Liver (tissue), 3 donors: ENCODE measurements at regions not wholly inside any gene's neighbourhood (a gene's known extent, or its start where the extent isn't known, plus 50 kb on each side); places are given as distances from the start of the nearest gene placed in this dataset.

Experiments used
- FOXA1 ChIP-seq: IDR thresholded peaks from 2 replicates; pipeline ENCODE4 v1.6.1; 2016; ENCODE audit warnings: antibody characterized with exemption
- RAD21 ChIP-seq, 2 donors: IDR thresholded peaks; 2 replicates each; pipeline ENCODE4 v1.6.1; 2016; ENCODE audit warnings: antibody characterized with exemption in 2 of 2, mild to moderate bottlenecking in 2 of 2
- SP1 ChIP-seq: IDR thresholded peaks from 2 replicates; pipeline ENCODE4 v1.6.1; 2018; ENCODE audit warnings: antibody characterized with exemption, mild to moderate bottlenecking
- TF ChIP-seq, protein P1 (sequence below): IDR thresholded peaks from 2 replicates; pipeline ENCODE4 v1.6.1; 2016; ENCODE audit warnings: antibody characterized with exemption
- TF ChIP-seq, protein P2 (sequence below): fragments of 150-350 bp; IDR thresholded peaks from 2 replicates; pipeline ENCODE4 v1.5.1; 2017; ENCODE audit warnings: improper control_type of control experiment, low read depth, low read length; ENCODE audit not compliant: missing input control
- TF ChIP-seq, protein P3 (sequence below): IDR thresholded peaks from 2 replicates; pipeline ENCODE4 v1.6.1; 2016; ENCODE audit warnings: antibody characterized with exemption, mild to moderate bottlenecking
- donor health status: healthy.
- donor health status: healthy.

DNA sequence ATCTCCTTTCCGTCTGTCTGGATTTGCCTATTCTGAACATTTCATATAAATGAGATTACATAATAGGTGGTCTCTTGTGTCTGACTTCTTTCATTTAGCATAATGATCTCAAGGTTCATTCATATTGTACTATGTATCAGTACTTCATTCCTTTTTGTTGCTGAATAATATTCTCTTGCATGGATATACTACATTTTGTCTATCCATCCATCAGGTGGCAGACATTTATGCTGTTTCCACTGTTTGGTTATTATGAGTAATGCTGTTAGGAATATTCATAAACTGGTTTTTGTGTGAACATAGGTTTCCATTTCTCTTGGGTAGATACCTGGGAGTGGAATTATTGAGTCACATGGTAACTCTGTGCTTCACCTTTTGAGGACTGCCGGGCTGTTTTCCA, 148.2 kb upstream of the PMEPA1 start:
- TF ChIP-seq, protein P1, sequence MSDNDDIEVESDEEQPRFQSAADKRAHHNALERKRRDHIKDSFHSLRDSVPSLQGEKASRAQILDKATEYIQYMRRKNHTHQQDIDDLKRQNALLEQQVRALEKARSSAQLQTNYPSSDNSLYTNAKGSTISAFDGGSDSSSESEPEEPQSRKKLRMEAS, result no peak
- TF ChIP-seq, protein P2, sequence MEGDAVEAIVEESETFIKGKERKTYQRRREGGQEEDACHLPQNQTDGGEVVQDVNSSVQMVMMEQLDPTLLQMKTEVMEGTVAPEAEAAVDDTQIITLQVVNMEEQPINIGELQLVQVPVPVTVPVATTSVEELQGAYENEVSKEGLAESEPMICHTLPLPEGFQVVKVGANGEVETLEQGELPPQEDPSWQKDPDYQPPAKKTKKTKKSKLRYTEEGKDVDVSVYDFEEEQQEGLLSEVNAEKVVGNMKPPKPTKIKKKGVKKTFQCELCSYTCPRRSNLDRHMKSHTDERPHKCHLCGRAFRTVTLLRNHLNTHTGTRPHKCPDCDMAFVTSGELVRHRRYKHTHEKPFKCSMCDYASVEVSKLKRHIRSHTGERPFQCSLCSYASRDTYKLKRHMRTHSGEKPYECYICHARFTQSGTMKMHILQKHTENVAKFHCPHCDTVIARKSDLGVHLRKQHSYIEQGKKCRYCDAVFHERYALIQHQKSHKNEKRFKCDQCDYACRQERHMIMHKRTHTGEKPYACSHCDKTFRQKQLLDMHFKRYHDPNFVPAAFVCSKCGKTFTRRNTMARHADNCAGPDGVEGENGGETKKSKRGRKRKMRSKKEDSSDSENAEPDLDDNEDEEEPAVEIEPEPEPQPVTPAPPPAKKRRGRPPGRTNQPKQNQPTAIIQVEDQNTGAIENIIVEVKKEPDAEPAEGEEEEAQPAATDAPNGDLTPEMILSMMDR, result no peak
- TF ChIP-seq RAD21 (IDR thresholded peaks at IDR 0.05) (no peak), FOXA1 (no peak), SP1 (no peak)
- TF ChIP-seq, protein P3, sequence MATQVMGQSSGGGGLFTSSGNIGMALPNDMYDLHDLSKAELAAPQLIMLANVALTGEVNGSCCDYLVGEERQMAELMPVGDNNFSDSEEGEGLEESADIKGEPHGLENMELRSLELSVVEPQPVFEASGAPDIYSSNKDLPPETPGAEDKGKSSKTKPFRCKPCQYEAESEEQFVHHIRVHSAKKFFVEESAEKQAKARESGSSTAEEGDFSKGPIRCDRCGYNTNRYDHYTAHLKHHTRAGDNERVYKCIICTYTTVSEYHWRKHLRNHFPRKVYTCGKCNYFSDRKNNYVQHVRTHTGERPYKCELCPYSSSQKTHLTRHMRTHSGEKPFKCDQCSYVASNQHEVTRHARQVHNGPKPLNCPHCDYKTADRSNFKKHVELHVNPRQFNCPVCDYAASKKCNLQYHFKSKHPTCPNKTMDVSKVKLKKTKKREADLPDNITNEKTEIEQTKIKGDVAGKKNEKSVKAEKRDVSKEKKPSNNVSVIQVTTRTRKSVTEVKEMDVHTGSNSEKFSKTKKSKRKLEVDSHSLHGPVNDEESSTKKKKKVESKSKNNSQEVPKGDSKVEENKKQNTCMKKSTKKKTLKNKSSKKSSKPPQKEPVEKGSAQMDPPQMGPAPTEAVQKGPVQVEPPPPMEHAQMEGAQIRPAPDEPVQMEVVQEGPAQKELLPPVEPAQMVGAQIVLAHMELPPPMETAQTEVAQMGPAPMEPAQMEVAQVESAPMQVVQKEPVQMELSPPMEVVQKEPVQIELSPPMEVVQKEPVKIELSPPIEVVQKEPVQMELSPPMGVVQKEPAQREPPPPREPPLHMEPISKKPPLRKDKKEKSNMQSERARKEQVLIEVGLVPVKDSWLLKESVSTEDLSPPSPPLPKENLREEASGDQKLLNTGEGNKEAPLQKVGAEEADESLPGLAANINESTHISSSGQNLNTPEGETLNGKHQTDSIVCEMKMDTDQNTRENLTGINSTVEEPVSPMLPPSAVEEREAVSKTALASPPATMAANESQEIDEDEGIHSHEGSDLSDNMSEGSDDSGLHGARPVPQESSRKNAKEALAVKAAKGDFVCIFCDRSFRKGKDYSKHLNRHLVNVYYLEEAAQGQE, result no peak
